ENCODE measurements at regions not wholly inside any gene's neighbourhood (a gene's known extent, or its start where the extent isn't known, plus 50 kb on each side); places are given as distances from the start of the nearest gene placed in this dataset.
"Not testable (repeated sequence)": the region's sequence is repeated elsewhere in the genome, so short reads cannot be mapped to it uniquely, and the experiment has no call there.

- DNase-seq, result not testable (repeated sequence)
Observed at GRCh38 chr4:188738290-188738689, 599.0 kb downstream of the TRIML1 start.

- DNase-seq, result not testable (repeated sequence)
Observed at GRCh38 chr4:188740172-188740571, 600.9 kb downstream of the TRIML1 start.

- not testable (repeated sequence) for DNase-seq
Observed at GRCh38 chr4:188740791-188741190, 601.5 kb downstream of the TRIML1 start.

- DNase-seq, result no peak
Observed at GRCh38 chr4:188754372-188755002, 615.2 kb downstream of the TRIML1 start.

GRCh38 chr4:188767496-188767895 lies 628.3 kb downstream of the TRIML1 start:
- DNase-seq, result no peak

- no peak for DNase-seq
Observed at GRCh38 chr4:188778905-188779304, 639.7 kb downstream of the TRIML1 start.

- no peak for DNase-seq
Observed at GRCh38 chr4:188779581-188779980, 640.3 kb downstream of the TRIML1 start.

GRCh38 chr4:188780028-188780427 lies 640.8 kb downstream of the TRIML1 start:
- no peak for DNase-seq

GRCh38 chr4:188780686-188781085 lies 641.4 kb downstream of the TRIML1 start:
- DNase-seq, result no peak

GRCh38 chr4:188781655-188782054 lies 642.4 kb downstream of the TRIML1 start:
- DNase-seq, result no peak

- no peak for DNase-seq
Observed at GRCh38 chr4:188783175-188783574, 643.9 kb downstream of the TRIML1 start.

GRCh38 chr4:188783606-188784160 lies 644.4 kb downstream of the TRIML1 start:
- no peak for DNase-seq

GRCh38 chr4:188796600-188796999 lies 657.4 kb downstream of the TRIML1 start:
- DNase-seq, result not testable (repeated sequence)

- DNase-seq, result not testable (repeated sequence)
Observed at GRCh38 chr4:188797011-188797410, 657.8 kb downstream of the TRIML1 start.

- DNase-seq, result no peak
Observed at GRCh38 chr4:188804861-188805260, 665.6 kb downstream of the TRIML1 start.

GRCh38 chr4:188811121-188811520 lies 671.9 kb downstream of the TRIML1 start:
- no peak for DNase-seq

GRCh38 chr4:188812644-188813043 lies 673.4 kb downstream of the TRIML1 start:
- no peak for DNase-seq

GRCh38 chr4:188818300-188818699 lies 679.1 kb downstream of the TRIML1 start:
- DNase-seq, result no peak

- DNase-seq, result no peak
Observed at GRCh38 chr4:188819233-188819632, 680.0 kb downstream of the TRIML1 start.

GRCh38 chr4:188821500-188821899 lies 682.3 kb downstream of the TRIML1 start:
- DNase-seq, result no peak

GRCh38 chr4:188822698-188823097 lies 683.5 kb downstream of the TRIML1 start:
- DNase-seq, result no peak

- DNase-seq, result no peak
Observed at GRCh38 chr4:188824553-188824952, 685.3 kb downstream of the TRIML1 start.

- no peak for DNase-seq
Observed at GRCh38 chr4:188826393-188826792, 687.2 kb downstream of the TRIML1 start.

- no peak for DNase-seq
Observed at GRCh38 chr4:188839704-188840103, 700.5 kb downstream of the TRIML1 start.

- no peak for DNase-seq
Observed at GRCh38 chr4:188841523-188841922, 702.3 kb downstream of the TRIML1 start.

All from right kidney (tissue), 1 donor.